Loucy (cell line): ENCODE measurements at regions not wholly inside any gene's neighbourhood (a gene's known extent, or its start where the extent isn't known, plus 50 kb on each side); places are given as distances from the start of the nearest gene placed in this dataset.

Experiments used
- H2AFZ ChIP-seq: fragments of 200-600 bp; sonication (generic); 2 replicates; pipeline ENCODE4 v1.6.0; 2016; ENCODE audit warnings: antibody characterized with exemption, mild to moderate bottlenecking, low read length, moderate library complexity
- H3F3A ChIP-seq: fragments of 200-600 bp; 2 replicates; pipeline ENCODE4 v1.6.0; 2016; ENCODE audit warnings: antibody characterized with exemption, low read depth, mild to moderate bottlenecking
- H3K27me3 ChIP-seq: fragments of 200-600 bp; sonication (generic); 2 replicates; pipeline ENCODE4 v1.6.1; 2014; ENCODE audit warnings: low read length, mild to moderate bottlenecking; ENCODE audit not compliant: insufficient read depth, poor library complexity, severe bottlenecking
- H3K36me3 ChIP-seq: fragments of 200-600 bp; sonication (generic); 2 replicates; pipeline ENCODE4 v1.6.1; 2016; ENCODE audit warnings: low read length; ENCODE audit not compliant: insufficient read depth
- H3K4me1 ChIP-seq: fragments of 200-600 bp; sonication (generic); 2 replicates; pipeline ENCODE4 v1.5.1; 2014; ENCODE audit warnings: low read length, mild to moderate bottlenecking; ENCODE audit not compliant: insufficient read depth, poor library complexity, severe bottlenecking
- H3K4me2 ChIP-seq: fragments of 200-600 bp; sonication (generic); 2 replicates; pipeline ENCODE4 v1.6.0; 2014; ENCODE audit warnings: antibody characterized with exemption, low read length, low read depth, mild to moderate bottlenecking; ENCODE audit not compliant: poor library complexity, severe bottlenecking
- H3K4me3 ChIP-seq: fragments of 200-600 bp; sonication (generic); 2 replicates; pipeline ENCODE4 v1.5.1; 2014; ENCODE audit warnings: low read length, mild to moderate bottlenecking, mixed read lengths; ENCODE audit not compliant: poor library complexity, severe bottlenecking
- H3K79me2 ChIP-seq: fragments of 200-600 bp; sonication (generic); 2 replicates; pipeline ENCODE4 v1.6.1; 2014; ENCODE audit warnings: low read length; ENCODE audit not compliant: insufficient read depth
- H3K9ac ChIP-seq: fragments of 200-600 bp; sonication (generic); 2 replicates; pipeline ENCODE4 v1.6.0; 2014; ENCODE audit warnings: mild to moderate bottlenecking, low read depth, low read length, moderate library complexity; ENCODE audit not compliant: poor library complexity, severe bottlenecking
- H3K9me2 ChIP-seq: fragments of 200-600 bp; sonication (generic); replicated peaks from 2 replicates; pipeline ENCODE4 v1.6.1; 2016; ENCODE audit warnings: low read depth, low read length, mixed read lengths
- H3K9me3 ChIP-seq: fragments of 200-600 bp; sonication (generic); 2 replicates; pipeline ENCODE4 v1.6.1; 2014; ENCODE audit warnings: mild to moderate bottlenecking, antibody characterized with exemption, low read length, low read depth; ENCODE audit not compliant: insufficient read depth
- H4K20me1 ChIP-seq: fragments of 200-600 bp; sonication (generic); 2 replicates; pipeline ENCODE4 v1.6.0; 2014; ENCODE audit warnings: antibody characterized with exemption, low read length, mild to moderate bottlenecking; ENCODE audit not compliant: insufficient read depth, poor library complexity, severe bottlenecking
- CTCF ChIP-seq: fragments of 200-600 bp; sonication (generic); conservative IDR thresholded peaks from 2 replicates; pipeline ENCODE4 v1.5.1; 2014; ENCODE audit warnings: mild to moderate bottlenecking, antibody characterized with exemption, low read length
- EZH2phosphoT487 ChIP-seq: fragments of 200-600 bp; IDR thresholded peaks from 2 replicates; pipeline ENCODE4 v1.6.1; 2018; ENCODE audit warnings: antibody characterized with exemption, mild to moderate bottlenecking, moderate library complexity, borderline replicate concordance

GRCh38 chr3:113140876-113141275, 70.5 kb upstream of the BOC start:
- Histone ChIP-seq H3K4me1 (no peaks in the 10 kb centered on the region), H3K4me3 (no peak overlapping the region), H3F3A (no peaks in the 10 kb centered on the region), H3K9me3 (no peaks in the 10 kb centered on the region), H3K36me3 (no peaks in the 10 kb centered on the region), H2AFZ (no peak overlapping the region), H3K9ac (no peak overlapping the region), H3K79me2 (no peaks in the 10 kb centered on the region), H3K9me2 (no peaks in the 10 kb centered on the region), H4K20me1 (no peaks in the 10 kb centered on the region), H3K4me2 (no peak overlapping the region), H3K27me3 (no peaks in the 10 kb centered on the region)
- TF ChIP-seq EZH2phosphoT487 (no peak), CTCF (no peak)

- Histone ChIP-seq H3K4me3 (no peak overlapping the region), H3K79me2 (no peaks in the 10 kb centered on the region), H3K4me1 (no peaks in the 10 kb centered on the region), H3K4me2 (no peak overlapping the region), H3K9ac (no peak overlapping the region), H2AFZ (no peak overlapping the region), H4K20me1 (no peaks in the 10 kb centered on the region), H3F3A (no peaks in the 10 kb centered on the region), H3K36me3 (no peaks in the 10 kb centered on the region), H3K9me3 (no peaks in the 10 kb centered on the region), H3K9me2 (no peaks in the 10 kb centered on the region), H3K27me3 (no peaks in the 10 kb centered on the region)
- TF ChIP-seq EZH2phosphoT487 = no peak
- TF ChIP-seq CTCF = no peak
These were observed 69.8 kb upstream of the BOC start for GRCh38 chr3:113141543-113141942.

- Histone ChIP-seq H3K36me3 (no peaks in the 10 kb centered on the region), H3K4me2 (no peak overlapping the region), H3K79me2 (no peaks in the 10 kb centered on the region), H3K4me3 (no peak overlapping the region), H4K20me1 (no peaks in the 10 kb centered on the region), H3K9ac (no peak overlapping the region), H2AFZ (no peak overlapping the region), H3K9me2 (no peaks in the 10 kb centered on the region), H3K4me1 (no peaks in the 10 kb centered on the region), H3K27me3 (no peaks in the 10 kb centered on the region), H3K9me3 (no peaks in the 10 kb centered on the region), H3F3A (no peaks in the 10 kb centered on the region)
- TF ChIP-seq EZH2phosphoT487 (no peak), CTCF (no peak)
These were observed 68.9 kb upstream of the BOC start for GRCh38 chr3:113142476-113142875.
